Testis (tissue), 2 donors: ENCODE measurements at regions not wholly inside any gene's neighbourhood (a gene's known extent, or its start where the extent isn't known, plus 50 kb on each side); places are given as distances from the start of the nearest gene placed in this dataset.

Experiments used
- CTCF ChIP-seq, 3 experiments: fragments of 450-650 bp in 2 of 3; fragments of 200-600 bp in 1 of 3; sonication (generic) in 1 of 3; IDR thresholded peaks; one replicate each; pipeline ENCODE4 v1.5.1; 2016 to 2019; ENCODE audit warnings: antibody characterized with exemption in 3 of 3, mild to moderate bottlenecking in 2 of 3, moderate library complexity in 1 of 3
- POLR2A ChIP-seq: fragments of 450-650 bp; IDR thresholded peaks from one replicate; pipeline ENCODE4 v1.6.1; 2017; ENCODE audit warnings: antibody characterized with exemption, mild to moderate bottlenecking, moderate library complexity

- TF ChIP-seq CTCF (IDR thresholded peaks at IDR 0.05) (no peak), POLR2A (no peak)
Measured at GRCh38 chr20:10951216-10951615, 277.4 kb upstream of the JAG1 start.
